EH (cell line): ENCODE measurements at regions not wholly inside any gene's neighbourhood (a gene's known extent, or its start where the extent isn't known, plus 50 kb on each side); places are given as distances from the start of the nearest gene placed in this dataset.

Experiments
- DNase-seq: peaks from one replicate; pipeline ENCODE4 v3.0.0-alpha.2; 2015; ENCODE audit warnings: low read depth

DNA sequence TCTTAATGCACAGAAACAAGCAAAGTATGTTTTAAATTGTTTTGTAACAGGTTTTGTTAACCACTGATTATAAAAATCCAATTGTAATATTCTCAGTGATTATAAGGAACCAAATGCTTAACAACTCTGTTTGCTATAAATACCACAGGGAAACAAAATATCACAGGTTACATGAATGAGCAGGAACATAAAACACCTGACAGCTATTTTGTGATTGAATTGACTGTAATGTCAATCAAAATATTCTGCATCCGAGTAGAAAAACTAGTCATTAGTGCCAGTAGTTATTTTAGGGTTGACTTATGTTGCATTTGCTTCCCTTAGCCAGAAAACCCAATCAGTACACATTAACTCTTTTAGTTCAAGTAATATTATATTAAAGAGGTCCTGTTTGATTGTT is 1707.8 kb upstream of the ACO1 start:
- no peak for DNase-seq

DNA sequence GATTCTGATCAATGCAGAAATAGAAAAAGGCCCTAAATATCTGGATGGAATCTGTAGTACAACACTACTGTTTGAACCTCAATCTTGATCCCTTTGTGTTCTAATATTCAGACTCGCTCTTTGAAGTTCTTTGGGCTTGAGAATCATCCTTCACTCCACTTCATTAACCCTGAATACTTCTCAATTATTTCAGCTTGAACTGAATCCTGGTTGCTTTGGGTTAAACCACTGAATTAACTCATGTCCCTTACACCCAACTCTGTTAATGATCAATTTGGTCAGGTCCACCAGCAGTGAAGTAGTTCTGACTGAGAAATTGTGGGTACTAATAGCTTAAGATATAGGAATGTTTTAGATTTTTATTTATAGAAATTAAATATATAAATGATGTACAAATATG is 1707.2 kb upstream of the ACO1 start:
- no peak for DNase-seq

DNA sequence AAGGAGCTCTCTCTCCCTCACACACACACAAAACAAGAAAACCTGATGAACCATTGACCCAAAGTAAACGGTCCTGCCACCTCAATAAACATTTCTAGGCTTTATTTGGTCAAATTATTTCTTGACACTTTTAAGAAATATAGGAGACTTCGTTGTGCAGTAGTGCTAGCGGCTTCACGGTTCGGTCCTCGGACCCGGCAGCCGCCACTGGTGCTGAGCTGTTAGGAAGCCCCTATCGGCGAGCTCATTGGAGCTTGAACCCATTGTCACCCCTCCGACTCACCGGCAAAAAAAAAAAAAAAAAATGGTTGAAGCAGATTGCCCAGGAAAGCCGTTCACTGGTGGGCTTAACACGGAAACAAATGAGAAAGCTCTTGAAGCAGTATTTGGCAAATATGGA is 1695.6 kb upstream of the ACO1 start:
- no peak for DNase-seq

DNA sequence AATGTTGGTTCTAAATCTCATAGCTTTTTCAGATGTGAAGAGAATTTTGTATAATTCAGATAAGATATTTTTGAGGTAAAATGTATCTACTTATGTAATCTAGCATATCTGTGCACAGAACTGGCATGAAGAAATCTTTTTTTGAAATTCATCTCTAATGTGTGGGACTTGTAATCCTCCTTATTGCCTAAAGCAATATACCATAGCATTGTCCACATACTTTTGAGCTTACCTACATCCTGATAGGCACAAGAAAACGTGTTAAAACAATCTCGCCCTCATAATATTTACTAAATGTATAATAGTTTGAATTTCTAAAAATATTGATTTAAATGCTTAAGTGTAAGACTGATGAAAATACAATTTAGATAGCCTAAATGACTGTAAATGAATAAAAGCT is 1686.5 kb upstream of the ACO1 start:
- DNase-seq: no peak

DNA sequence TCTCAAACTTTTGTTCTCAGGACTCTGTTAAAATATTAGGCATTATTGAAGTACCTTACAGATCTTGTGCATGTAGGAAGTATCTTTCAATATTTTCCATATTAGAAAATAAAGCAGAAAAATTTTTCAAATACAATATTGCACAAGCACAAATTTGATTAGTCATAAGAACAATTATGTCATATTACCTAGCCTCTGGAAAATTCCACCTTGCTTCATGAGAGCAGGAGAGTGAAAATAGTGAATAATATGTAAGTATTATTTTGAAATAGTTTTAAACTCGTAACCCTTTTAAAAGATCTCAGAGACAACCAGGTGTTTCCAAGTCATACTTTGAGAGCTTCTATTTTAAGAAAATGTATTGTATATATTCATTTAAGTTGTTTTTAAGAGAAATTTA is 1672.9 kb upstream of the ACO1 start:
- no peak for DNase-seq

DNA sequence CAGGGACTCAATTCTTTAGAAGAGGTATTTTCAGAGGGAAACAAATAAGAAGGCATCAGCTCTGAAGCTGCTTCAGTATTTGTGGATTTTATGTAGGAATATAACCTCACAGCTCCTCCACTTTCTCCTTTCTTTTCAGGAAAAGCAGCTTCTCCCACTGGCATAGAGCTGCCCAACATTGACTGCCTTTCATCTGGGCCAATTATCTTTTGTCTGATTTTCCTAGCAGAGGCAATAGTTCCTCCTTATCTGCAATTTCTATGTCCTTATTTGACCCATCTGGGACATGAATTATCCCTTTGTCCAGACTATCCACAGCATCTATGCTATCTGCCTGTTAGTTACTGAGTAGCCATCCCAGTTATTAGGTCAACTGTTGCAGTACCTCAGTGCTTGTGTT is 1671.2 kb upstream of the ACO1 start:
- DNase-seq: no peak

DNA sequence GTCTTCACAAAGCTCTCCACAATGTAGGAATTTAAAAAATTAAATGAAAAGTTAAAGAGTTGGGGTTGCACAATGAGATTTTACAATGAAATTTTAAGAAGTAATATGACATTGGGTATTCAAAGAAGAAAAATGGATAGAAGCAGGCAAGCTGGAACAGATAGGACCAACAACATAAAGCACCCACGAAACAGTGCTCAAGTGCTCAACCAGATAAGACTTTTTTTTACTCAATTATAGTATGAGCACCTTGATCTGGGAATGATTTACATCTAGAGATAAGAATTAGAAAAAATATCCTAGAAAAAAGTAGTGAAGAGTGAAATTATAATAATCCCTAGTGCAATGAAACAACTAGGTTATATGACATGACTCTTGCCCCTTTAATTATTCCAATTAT is 1670.1 kb upstream of the ACO1 start:
- DNase-seq: no peak

DNA sequence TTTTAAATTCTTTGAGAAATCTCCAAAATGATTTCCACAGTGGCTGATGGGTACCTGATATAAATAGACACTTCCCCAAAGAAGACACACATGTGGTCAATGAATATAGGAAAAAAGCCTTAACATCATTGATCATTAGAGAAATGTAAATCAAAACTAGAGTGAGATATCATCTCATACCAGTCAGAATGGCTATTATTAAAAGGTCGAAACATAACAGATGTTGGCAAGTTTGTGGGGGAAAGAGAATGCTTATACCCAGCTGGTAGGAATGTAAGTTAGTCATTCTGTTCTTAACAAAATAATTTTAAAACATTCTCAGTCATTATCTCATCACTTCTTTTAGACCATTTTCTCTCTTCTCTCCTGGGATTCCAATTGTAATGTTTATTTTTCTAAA is 1666.0 kb upstream of the ACO1 start:
- no peak for DNase-seq

DNA sequence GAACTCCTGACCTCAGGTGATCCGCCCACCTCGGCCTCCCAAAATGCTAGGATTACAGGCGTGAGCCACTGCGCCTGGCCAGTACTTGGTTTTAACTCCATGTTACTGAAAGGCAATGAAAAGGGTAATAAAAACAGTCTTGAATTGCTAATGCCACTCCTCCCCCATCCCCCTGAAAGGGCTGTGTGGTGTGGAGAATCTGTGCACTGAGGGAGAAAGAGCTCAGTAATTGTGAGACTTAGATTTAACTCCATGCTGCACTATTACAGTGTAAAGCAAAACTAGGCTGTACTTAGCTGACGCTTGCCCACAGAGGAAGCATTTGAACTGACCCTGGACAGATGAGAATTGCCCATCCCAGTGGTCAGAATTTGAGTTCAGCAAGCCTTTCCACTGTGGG is 1662.4 kb upstream of the ACO1 start:
- no peak for DNase-seq

DNA sequence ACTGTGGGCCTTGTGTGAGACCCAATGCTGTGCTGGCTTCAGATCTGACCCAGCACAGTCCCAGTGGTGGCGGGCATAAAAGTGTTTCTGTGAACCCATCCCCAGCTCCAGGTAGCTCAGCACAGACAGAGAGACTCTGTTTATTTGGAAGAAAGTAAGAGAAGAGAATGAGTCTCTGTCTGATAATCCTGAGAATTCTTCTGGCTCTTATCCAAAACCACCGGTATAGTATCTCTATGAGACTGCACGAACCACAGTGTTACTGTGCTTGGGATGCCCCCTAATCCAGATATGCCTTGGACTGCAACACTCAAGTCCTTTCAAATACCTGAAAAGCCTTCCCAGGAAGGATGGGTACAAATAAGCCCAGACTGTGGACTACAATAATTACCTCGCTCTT is 1660.8 kb upstream of the ACO1 start:
- DNase-seq: no peak

DNA sequence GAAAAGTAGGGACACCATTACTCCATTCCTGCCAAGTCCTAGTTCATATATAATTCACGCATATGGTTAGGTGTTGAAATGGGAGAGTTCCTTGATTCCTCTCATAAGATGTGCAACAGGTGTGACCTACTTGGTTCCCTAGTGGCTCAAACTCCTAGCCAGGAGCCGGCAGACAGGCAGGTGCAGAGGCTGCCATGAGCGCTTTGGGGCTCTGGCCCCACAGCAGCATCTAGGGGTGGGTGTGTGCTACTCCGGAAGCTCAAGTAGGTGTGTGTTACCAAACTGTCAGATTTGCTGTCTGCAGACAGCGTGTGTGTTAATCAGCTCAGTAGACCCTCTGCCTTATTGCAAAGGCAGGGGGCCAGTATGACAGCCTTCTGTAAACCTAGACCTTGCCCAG is 1652.4 kb upstream of the ACO1 start:
- no peak for DNase-seq

DNA sequence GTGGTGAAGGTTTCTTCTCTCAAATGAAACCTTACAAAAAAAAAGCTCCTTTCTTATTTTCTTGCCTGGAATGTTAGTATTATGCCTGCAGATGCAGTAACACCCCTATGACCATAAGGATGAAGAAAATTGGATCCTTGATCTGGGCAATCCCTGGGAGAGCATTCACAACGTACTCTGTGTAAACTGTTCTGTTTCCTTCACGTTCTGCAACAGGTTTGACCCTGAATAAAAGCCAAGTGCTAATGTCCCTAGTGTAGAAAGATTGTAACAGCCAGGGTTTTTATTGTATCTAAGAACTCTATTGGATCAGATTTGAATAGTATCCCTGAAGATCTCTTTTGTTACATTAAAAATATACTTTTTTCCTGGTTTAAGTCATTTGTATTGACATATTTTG is 1639.6 kb upstream of the ACO1 start:
- DNase-seq: no peak

DNA sequence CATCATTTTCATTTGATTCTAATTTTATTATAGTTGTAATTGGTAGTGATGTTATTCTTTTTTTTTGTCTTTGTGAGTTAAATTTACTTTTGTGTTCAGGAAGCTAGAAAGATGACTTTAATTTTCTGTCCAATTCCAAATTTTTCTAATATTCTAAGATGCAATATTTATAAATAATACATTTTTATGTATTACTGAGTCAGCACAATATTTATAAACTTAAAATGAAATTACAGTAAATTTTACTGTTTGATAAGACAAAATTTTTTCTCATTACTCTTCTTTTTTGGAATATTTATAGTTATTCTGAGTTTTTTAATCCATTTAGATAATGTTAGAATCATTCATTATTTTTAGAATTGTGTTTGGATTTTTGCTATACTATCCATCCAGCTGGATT is 1637.9 kb upstream of the ACO1 start:
- no peak for DNase-seq

DNA sequence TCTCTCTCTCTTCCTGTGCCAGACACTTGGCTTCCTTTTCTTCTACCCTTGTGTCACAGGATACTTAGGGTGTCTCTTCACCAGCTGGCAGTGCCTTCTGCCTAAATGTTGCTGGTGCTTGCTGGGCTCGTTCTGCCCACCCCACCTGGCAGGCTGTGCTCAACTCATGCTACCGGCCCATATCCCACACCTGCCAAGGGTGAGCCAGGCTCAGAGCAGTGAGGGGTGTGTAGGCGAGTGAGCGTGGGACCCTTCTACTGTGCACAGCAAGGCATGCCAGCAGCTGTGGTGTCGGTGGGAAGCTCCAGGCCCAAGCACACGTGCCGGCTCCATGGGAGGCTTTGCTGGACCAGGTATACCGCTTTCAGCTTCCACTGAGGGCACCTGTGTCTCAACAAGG is 1626.7 kb upstream of the ACO1 start:
- no peak for DNase-seq

DNA sequence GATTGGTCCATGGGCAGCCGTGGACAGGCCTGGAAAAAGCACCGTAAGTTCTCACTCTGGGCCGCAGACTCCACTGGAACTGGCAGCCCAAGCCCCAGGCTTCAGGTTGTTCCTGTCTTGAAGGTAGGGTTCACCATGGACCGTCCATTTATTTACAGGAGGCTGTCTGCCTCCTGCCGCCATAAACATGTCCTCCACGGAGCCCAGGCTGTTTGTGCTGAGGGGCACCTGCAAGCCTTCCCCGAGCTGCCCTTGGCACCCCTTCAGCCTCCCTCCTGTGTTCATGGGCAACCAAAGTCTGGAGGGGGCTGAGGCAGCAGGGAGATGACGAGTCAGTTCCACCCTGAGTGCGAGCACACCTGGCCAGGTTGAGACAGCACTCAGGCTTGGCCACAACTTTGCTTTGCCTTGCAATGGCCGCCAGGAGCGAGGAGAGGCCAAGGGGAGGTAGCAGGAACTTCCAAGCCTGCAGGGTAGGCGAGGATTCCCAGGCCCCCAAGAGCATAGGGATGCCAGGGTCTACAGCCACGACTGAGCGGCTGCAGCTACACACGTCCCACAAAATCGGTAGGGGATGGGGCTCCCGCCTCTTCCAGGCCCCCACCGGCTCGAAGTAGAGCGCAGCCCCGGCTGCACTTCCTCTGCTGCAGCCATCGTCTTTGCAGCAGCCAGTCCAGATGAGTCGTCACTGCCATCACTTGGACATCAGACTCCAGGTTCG is 1625.6 kb upstream of the ACO1 start:
- DNase-seq: no peak

DNA sequence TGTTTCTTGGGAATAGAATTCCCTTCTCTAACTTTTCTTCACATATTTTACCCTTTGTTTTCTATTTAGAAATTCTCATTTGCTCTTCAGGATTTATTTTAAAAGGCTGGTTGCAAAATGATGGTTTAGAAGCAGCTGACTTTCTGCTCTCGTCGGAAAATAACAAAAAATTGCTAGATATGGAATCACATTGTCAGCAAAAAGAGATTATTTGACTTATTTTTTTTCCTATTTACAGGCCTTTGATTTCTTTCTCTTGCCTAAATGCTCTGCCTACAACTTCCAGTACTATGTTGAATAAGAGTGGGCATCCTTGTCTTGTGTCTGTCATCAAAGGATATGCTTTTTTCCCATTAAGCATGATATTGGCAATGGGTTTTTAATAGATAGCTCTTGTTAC is 1619.1 kb upstream of the ACO1 start:
- DNase-seq: no peak

DNA sequence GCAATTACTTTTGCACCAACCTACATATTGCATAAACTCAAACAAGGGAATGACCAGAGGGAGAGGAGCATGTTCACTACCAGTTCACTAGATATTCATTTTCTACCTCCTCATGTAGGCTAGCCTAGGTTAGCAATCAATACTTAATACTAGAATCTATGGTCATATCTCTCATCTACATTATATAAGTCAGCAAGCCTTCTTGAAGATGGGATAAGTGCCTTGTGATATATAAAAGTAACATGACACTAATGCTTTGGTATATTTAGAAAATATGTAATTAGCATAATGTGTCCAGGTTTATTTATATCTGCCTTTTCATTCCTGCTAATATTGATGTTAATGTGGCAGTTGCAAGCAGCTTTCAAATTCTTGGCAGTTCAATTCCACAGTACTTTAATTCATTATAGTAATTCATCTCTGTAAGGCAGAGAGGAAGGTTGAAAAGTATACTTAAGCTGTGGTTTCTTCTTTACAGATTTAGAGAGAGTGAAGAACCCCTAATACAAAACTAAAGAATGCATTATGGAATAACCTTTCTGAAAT is 1613.2 kb upstream of the ACO1 start:
- no peak for DNase-seq

DNA sequence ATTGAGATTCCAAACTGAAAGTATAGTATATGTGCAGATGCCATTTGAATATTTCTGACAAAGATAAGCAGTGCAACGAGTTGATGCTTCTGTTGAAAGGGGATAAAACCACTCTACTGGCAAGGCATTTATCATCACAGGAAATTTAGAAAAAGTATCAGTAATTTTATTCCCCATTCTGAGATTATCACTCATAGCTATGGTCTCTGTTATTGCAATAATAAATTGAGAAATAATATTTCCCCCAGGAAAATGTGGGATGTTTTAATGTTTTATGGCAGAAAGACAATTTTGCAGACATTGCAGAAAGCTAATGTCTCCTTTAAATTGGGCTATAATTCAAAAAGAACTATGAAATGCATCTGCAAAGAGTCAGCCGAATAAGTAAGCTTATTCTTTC is 1612.7 kb upstream of the ACO1 start:
- no peak for DNase-seq

DNA sequence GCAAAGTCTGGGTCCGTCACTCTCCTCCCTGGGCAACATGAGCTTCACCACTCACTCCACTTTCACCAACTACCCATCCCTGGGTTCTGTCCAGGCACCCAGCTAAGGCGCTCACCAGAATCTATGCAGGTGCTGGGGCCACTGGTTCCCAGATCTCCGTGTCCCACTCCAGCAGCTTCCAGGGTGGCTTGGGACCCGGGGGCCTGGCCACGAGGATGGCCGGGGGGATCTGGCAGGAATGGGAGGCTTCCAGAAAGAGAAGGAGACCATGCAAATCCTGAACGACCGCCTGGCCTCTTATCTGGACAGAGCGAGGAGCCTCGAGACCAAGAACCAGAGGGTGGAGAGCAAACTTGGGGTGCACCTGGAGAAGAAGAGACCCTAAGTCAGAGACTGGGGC is 1611.0 kb upstream of the ACO1 start:
- no peak for DNase-seq

DNA sequence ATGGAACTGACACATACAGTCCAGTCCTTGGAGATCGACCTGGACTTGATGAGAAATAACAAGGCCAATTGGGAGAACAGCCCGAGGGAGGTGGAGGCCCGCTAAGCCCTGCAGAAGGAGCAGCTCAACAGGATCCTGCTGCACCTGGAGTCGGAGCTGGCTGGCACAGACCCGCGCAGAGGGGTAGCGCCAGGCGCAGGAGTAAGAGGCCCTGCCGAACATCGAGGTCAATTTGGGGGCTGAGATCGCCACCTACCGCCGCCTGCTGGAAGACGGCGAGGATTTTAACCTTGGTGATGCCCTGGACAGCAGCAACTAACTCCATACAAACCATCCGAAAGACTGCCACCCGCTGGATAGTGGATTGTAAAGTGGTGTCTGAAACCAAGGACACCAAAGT is 1610.1 kb upstream of the ACO1 start:
- DNase-seq: no peak

DNA sequence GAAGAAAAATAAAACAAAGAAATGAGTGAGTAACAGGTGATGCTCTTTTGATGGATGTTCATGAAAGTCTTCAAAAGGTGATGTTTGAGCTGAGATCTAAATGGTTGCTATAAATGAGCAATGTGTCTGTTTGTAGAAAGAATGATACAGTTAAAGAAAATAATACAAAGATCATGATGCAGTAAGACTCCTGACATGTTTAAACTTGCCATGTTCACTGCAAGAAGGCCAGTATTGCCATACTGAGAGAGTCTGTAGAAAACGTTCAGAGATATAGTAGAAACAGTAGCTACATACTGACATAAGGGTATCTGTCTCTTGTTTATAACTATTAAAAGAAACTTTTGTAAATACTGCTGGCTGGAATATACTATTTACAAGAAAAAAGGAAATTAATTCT is 1609.2 kb upstream of the ACO1 start:
- DNase-seq: no peak

DNA sequence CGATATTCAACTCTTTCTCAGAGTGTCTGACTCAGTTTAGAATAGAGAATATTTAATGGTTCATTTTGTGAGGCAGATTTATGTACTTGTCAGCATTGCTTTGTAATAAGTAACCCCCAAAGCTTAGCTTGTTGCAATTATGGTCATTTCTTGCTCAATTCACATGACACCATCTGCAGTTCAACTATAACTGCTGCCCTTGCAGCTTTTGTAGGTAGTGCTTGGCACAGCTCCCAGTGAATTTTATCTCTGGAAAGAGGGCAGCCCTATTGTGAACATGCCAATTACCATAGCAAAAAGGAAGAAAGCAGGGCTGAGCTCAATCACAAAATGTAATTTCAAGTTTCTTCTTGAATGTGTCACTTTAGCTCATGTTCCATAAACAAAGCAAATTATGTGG is 1587.7 kb upstream of the ACO1 start:
- DNase-seq: no peak

DNA sequence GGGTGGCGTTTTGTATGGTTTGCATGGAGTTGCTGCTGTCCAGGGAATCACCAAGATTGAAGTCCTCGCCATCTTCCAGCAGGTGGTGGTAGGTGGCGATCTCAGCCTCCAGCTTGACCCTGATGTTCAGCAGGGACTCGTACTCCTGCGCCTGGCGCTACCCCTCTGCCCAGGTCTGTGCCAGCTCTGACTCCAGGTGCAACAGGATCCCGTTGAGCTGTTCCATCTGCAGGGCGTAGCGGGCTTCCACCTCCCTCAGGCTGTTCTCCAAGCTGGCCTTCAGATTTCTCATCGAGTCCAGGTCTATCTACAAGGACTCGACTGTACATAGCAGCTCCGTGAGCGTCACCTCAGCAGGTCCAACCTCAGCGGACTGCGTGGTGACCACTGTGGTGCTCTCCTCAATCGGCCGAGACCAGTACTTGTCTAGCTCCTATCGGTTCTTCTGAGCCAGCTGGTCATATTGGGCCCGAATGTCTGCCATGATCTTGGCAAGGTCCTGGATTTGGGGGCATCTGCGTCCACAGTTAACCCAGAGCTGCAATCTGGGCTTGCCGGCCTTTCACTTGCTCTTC is 1584.8 kb upstream of the ACO1 start:
- DNase-seq: no peak

DNA sequence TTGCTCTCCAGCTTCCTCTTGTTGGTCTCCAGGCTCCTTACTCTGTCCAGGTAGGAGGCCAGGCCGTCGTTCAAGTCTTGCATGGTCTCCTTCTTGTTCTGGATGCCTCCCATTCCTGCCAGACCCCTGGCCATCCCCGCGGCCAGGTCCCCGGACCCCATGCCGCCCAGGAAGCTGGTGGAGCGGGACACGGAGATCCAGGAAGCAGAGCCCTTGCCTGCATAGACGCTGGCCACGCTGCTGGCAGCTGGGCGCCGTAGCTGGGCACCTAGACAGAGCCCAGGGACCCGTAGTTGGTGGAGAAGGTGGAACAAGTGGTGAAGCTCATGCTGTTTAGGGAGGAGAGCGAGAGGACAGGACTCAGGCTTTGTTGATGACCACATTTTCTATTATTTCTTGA is 1584.0 kb upstream of the ACO1 start:
- DNase-seq: no peak
